H1 (cell line): ENCODE measurements at regions not wholly inside any gene's neighbourhood (a gene's known extent, or its start where the extent isn't known, plus 50 kb on each side); places are given as distances from the start of the nearest gene placed in this dataset.
"Not testable (repeated sequence)": the region's sequence is repeated elsewhere in the genome, so short reads cannot be mapped to it uniquely, and the experiment has no call there.

Experiments
- BCL11A ChIP-seq, 2 experiments: IDR thresholded peaks; one replicate each; pipeline ENCODE4 v1.6.1; 2011; ENCODE audit warnings: low read depth in 2 of 2, low read length in 2 of 2, mild to moderate bottlenecking in 2 of 2
- CREB1 ChIP-seq: IDR thresholded peaks from 2 replicates; pipeline ENCODE4 v1.6.1; 2012; ENCODE audit warnings: inconsistent platforms
- EZH2 ChIP-seq: fragments of 200-600 bp; sonication (generic); IDR thresholded peaks from 2 replicates; pipeline ENCODE4 v1.7.1; 2012; ENCODE audit warnings: low read depth, mild to moderate bottlenecking, moderate library complexity, low read length, inconsistent platforms; ENCODE audit not compliant: severe bottlenecking
- POLR2A ChIP-seq, 2 experiments: IDR thresholded peaks; 1 replicate in 1 of 2; 2 replicates in 1 of 2; pipeline ENCODE4 v1.6.1; 2011; ENCODE audit warnings: low read depth in 2 of 2, low read length in 2 of 2, mild to moderate bottlenecking in 2 of 2; ENCODE audit errors: control extremely low read depth in 1 of 2
- RXRA ChIP-seq: IDR thresholded peaks from 2 replicates; pipeline ENCODE4 v1.6.1; 2011; ENCODE audit warnings: low read depth, mild to moderate bottlenecking, low read length, moderate library complexity; ENCODE audit not compliant: insufficient read depth
- TAF1 ChIP-seq: IDR thresholded peaks from 2 replicates; pipeline ENCODE4 v1.6.1; 2011; ENCODE audit warnings: mild to moderate bottlenecking, low read depth, low read length
- TF ChIP-seq, protein P1 (sequence below), 3 experiments: IDR thresholded peaks; 1 replicate in 2 of 3; 2 replicates in 1 of 3; pipeline versions ENCODE4 v1.5.1 to v1.6.1; 2011; ENCODE audit warnings: low read length in 3 of 3, mild to moderate bottlenecking in 3 of 3, inconsistent platforms in 2 of 3, low read depth in 1 of 3, moderate library complexity in 1 of 3; ENCODE audit not compliant: insufficient read depth in 1 of 3; ENCODE audit errors: control extremely low read depth in 1 of 3

- TF ChIP-seq RXRA; POLR2A (IDR thresholded peaks at IDR 0.05; ENCODE audit: control extremely low read depth in 1 of 2, low read depth in 2 of 2, low read length in 2 of 2); TAF1; BCL11A (IDR thresholded peaks at IDR 0.05; ENCODE audit: low read depth in 2 of 2, low read length in 2 of 2); EZH2; CREB1: not testable (repeated sequence)
- TF ChIP-seq, protein P1, sequence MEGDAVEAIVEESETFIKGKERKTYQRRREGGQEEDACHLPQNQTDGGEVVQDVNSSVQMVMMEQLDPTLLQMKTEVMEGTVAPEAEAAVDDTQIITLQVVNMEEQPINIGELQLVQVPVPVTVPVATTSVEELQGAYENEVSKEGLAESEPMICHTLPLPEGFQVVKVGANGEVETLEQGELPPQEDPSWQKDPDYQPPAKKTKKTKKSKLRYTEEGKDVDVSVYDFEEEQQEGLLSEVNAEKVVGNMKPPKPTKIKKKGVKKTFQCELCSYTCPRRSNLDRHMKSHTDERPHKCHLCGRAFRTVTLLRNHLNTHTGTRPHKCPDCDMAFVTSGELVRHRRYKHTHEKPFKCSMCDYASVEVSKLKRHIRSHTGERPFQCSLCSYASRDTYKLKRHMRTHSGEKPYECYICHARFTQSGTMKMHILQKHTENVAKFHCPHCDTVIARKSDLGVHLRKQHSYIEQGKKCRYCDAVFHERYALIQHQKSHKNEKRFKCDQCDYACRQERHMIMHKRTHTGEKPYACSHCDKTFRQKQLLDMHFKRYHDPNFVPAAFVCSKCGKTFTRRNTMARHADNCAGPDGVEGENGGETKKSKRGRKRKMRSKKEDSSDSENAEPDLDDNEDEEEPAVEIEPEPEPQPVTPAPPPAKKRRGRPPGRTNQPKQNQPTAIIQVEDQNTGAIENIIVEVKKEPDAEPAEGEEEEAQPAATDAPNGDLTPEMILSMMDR (IDR thresholded peaks at IDR 0.05; ENCODE audit: control extremely low read depth in 1 of 3, insufficient read depth in 1 of 3, low read depth in 1 of 3, low read length in 3 of 3), result not testable (repeated sequence)
These were observed 157.4 kb upstream of the C11orf58 start for GRCh38 chr11:16581078-16581477.
